ENCODE measurements at regions not wholly inside any gene's neighbourhood (a gene's known extent, or its start where the extent isn't known, plus 50 kb on each side); places are given as distances from the start of the nearest gene placed in this dataset.

GRCh38 chr7:116384936-116385635 lies 114.5 kb upstream of the CAV2 start:
- no peaks in the 10 kb centered on the region for H3K36me3 ChIP-seq (ENCODE audit: control insufficient read depth in 2 of 3, insufficient read depth in 3 of 3, low read length in 3 of 3)
- no peak for TF ChIP-seq CTCF (IDR thresholded peaks at IDR 0.05; ENCODE audit: borderline replicate concordance, extremely low read depth, insufficient read depth)
- no peak overlapping the region for H3K27ac ChIP-seq (ENCODE audit: low read depth in 2 of 2, low read length in 2 of 2)
- no peaks in the 10 kb centered on the region for H3K9me3 ChIP-seq (ENCODE audit: control insufficient read depth in 2 of 3, insufficient read depth in 1 of 3, low read length in 3 of 3)
- H3K9ac ChIP-seq (ENCODE audit: low read length in 3 of 3): no peak overlapping the region
- H3K27me3 ChIP-seq (ENCODE audit: control insufficient read depth, insufficient read depth, low read length): no peaks in the 10 kb centered on the region
- intact Hi-C loops (cut with DNase I): no loop called here
- DNase-seq: no peak
- no peak for FAIRE-seq
- H3K4me1 ChIP-seq (ENCODE audit: control insufficient read depth in 2 of 3, insufficient read depth in 2 of 3, low read depth in 1 of 3, low read length in 3 of 3): no peaks in the 10 kb centered on the region
- H3K4me3 ChIP-seq (ENCODE audit: low read length in 3 of 3): no peak overlapping the region

GRCh38 chr7:116386674-116387073 lies 112.9 kb upstream of the CAV2 start:
- intact Hi-C loops (cut with DNase I): no loop called here

GRCh38 chr7:116390363-116390762 lies 109.2 kb upstream of the CAV2 start:
- no peaks in the 10 kb centered on the region for H3K27me3 ChIP-seq (ENCODE audit: control insufficient read depth, insufficient read depth, low read length)
- H3K9ac ChIP-seq (ENCODE audit: low read length in 3 of 3): no peak overlapping the region
- no peak for TF ChIP-seq CTCF (IDR thresholded peaks at IDR 0.05; ENCODE audit: borderline replicate concordance, extremely low read depth, insufficient read depth)
- intact Hi-C loops (cut with DNase I): no loop called here
- FAIRE-seq: no peak
- no peak overlapping the region for H3K27ac ChIP-seq (ENCODE audit: low read depth in 2 of 2, low read length in 2 of 2)
- no peak overlapping the region for H3K4me3 ChIP-seq (ENCODE audit: low read length in 3 of 3)
- no peaks in the 10 kb centered on the region for H3K4me1 ChIP-seq (ENCODE audit: control insufficient read depth in 2 of 3, insufficient read depth in 2 of 3, low read depth in 1 of 3, low read length in 3 of 3)
- DNase-seq: no peak
- H3K9me3 ChIP-seq (ENCODE audit: control insufficient read depth in 2 of 3, insufficient read depth in 1 of 3, low read length in 3 of 3): no peaks in the 10 kb centered on the region
- H3K36me3 ChIP-seq (ENCODE audit: control insufficient read depth in 2 of 3, insufficient read depth in 3 of 3, low read length in 3 of 3): no peaks in the 10 kb centered on the region

More at GRCh38 chr7:116386674-116387073, 112.9 kb upstream of the CAV2 start:
- no peak for FAIRE-seq
- no peak for TF ChIP-seq CTCF (IDR thresholded peaks at IDR 0.05; ENCODE audit: borderline replicate concordance, extremely low read depth, insufficient read depth)
- Histone ChIP-seq H3K4me1 (ENCODE audit: control insufficient read depth in 2 of 3, insufficient read depth in 2 of 3, low read depth in 1 of 3, low read length in 3 of 3) (no peaks in the 10 kb centered on the region), H3K27me3 (ENCODE audit: control insufficient read depth, insufficient read depth, low read length) (no peaks in the 10 kb centered on the region), H3K4me3 (ENCODE audit: low read length in 3 of 3) (no peak overlapping the region), H3K9ac (ENCODE audit: low read length in 3 of 3) (no peak overlapping the region), H3K36me3 (ENCODE audit: control insufficient read depth in 2 of 3, insufficient read depth in 3 of 3, low read length in 3 of 3) (no peaks in the 10 kb centered on the region), H3K27ac (ENCODE audit: low read depth in 2 of 2, low read length in 2 of 2) (no peak overlapping the region), H3K9me3 (ENCODE audit: control insufficient read depth in 2 of 3, insufficient read depth in 1 of 3, low read length in 3 of 3) (no peaks in the 10 kb centered on the region)
- DNase-seq: no peak

GRCh38 chr7:116392806-116393205 lies 106.7 kb upstream of the CAV2 start:
- intact Hi-C loops (cut with DNase I): no loop called here
- Histone ChIP-seq H3K27ac (ENCODE audit: low read depth in 2 of 2, low read length in 2 of 2) (no peak overlapping the region), H3K27me3 (ENCODE audit: control insufficient read depth, insufficient read depth, low read length) (no peaks in the 10 kb centered on the region), H3K9ac (ENCODE audit: low read length in 3 of 3) (no peak overlapping the region), H3K9me3 (ENCODE audit: control insufficient read depth in 2 of 3, insufficient read depth in 1 of 3, low read length in 3 of 3) (no peaks in the 10 kb centered on the region), H3K36me3 (ENCODE audit: control insufficient read depth in 2 of 3, insufficient read depth in 3 of 3, low read length in 3 of 3) (no peaks in the 10 kb centered on the region), H3K4me3 (ENCODE audit: low read length in 3 of 3) (no peak overlapping the region), H3K4me1 (ENCODE audit: control insufficient read depth in 2 of 3, insufficient read depth in 2 of 3, low read depth in 1 of 3, low read length in 3 of 3) (no peaks in the 10 kb centered on the region)
- FAIRE-seq (no peak), DNase-seq (no peak)
- no peak for TF ChIP-seq CTCF (IDR thresholded peaks at IDR 0.05; ENCODE audit: borderline replicate concordance, extremely low read depth, insufficient read depth)
